ENCODE measurements at regions not wholly inside any gene's neighbourhood (a gene's known extent, or its start where the extent isn't known, plus 50 kb on each side); places are given as distances from the start of the nearest gene placed in this dataset.

DNA sequence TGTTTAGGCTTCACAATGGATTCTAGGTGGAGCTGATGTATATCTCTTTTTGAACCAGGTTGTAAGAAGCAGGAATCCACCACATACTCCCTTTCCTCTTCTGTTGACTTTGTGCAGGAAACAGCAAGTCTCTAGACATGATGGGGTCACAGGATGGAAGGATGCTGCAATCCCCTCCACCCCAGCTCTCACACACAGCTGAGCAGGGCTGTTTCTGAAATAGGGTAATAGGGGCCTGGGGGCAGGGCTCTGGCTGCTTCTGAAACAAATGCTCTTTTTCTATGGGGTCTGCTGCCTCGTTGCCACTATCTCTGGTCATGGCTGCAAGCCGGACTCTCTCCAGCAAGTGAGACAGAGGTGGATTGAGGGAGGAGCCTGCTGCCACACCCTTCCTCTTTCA lies 148.9 kb downstream of the SOX11 start:
- Histone ChIP-seq H4K20me1 (ENCODE audit: insufficient read depth, low read length) (no peaks in the 10 kb centered on the region), H3K79me2 (ENCODE audit: insufficient read depth, low read length) (no peaks in the 10 kb centered on the region), H2AFZ (ENCODE audit: low read length) (no peak overlapping the region), H3K27ac (ENCODE audit: extremely low read length, insufficient read depth, low read length) (no peak overlapping the region), H3K27me3 (ENCODE audit: control insufficient read depth in 1 of 2, insufficient read depth in 2 of 2, low read length in 2 of 2) (no peaks in the 10 kb centered on the region; a peak in 1 of 5 replicates), H3K4me2 (ENCODE audit: low read depth, low read length) (no peak overlapping the region), H3K36me3 (replicated peaks in 1 of 2; ENCODE audit: control insufficient read depth in 1 of 2, insufficient read depth in 2 of 2, low read length in 2 of 2) (no peaks in the 10 kb centered on the region), H3K4me1 (ENCODE audit: insufficient read depth, low read length) (no peaks in the 10 kb centered on the region), H3K9me3 (ENCODE audit: low read length) (peaks cover 13% of the 10 kb centered on the region; the same call in 1 of the 2 replicates), H3K9ac (ENCODE audit: insufficient read depth, low read depth, low read length) (no peak overlapping the region), H3K4me3 (replicated peaks in 1 of 3; ENCODE audit: insufficient read depth in 1 of 3, low read depth in 2 of 3, low read length in 3 of 3) (no peak overlapping the region)
- POLR2A ChIA-PET = no interaction called here
- CTCF ChIA-PET (ENCODE audit: low intra/inter-chr PET ratio, low total read pairs) = no interaction called here
- no peak for ATAC-seq
- TF ChIP-seq ZNF12 (CRISPR knock-in tag; IDR thresholded peaks at IDR 0.05) = no peak
- TF ChIP-seq, protein P1, sequence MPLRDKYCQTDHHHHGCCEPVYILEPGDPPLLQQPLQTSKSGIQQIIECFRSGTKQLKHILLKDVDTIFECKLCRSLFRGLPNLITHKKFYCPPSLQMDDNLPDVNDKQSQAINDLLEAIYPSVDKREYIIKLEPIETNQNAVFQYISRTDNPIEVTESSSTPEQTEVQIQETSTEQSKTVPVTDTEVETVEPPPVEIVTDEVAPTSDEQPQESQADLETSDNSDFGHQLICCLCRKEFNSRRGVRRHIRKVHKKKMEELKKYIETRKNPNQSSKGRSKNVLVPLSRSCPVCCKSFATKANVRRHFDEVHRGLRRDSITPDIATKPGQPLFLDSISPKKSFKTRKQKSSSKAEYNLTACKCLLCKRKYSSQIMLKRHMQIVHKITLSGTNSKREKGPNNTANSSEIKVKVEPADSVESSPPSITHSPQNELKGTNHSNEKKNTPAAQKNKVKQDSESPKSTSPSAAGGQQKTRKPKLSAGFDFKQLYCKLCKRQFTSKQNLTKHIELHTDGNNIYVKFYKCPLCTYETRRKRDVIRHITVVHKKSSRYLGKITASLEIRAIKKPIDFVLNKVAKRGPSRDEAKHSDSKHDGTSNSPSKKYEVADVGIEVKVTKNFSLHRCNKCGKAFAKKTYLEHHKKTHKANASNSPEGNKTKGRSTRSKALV (CRISPR knock-in tag; IDR thresholded peaks at IDR 0.05) = no peak
- TF ChIP-seq CEBPG (CRISPR knock-in tag; IDR thresholded peaks at IDR 0.05) = no peak
- no peak for TF ChIP-seq MIER3 (CRISPR knock-in tag; IDR thresholded peaks at IDR 0.05; ENCODE audit: borderline replicate concordance)
- TF ChIP-seq ZNF281 (CRISPR knock-in tag; IDR thresholded peaks at IDR 0.05; ENCODE audit: borderline replicate concordance) = no peak
- TF ChIP-seq RBM39 (IDR thresholded peaks at IDR 0.05; ENCODE audit: low read depth, low read length, poor library complexity, severe bottlenecking) = no peak
- TF ChIP-seq HMGXB4 (CRISPR knock-in tag; IDR thresholded peaks at IDR 0.05; ENCODE audit: borderline replicate concordance in 1 of 2, low read depth in 1 of 2) = no peak
- no peak for TF ChIP-seq ZNF891 (CRISPR knock-in tag; IDR thresholded peaks at IDR 0.05)
- no peak for TF ChIP-seq KDM1A (CRISPR knock-in tag; IDR thresholded peaks at IDR 0.05)
- no peak for TF ChIP-seq ZNF841 (CRISPR knock-in tag; IDR thresholded peaks at IDR 0.05; ENCODE audit: borderline replicate concordance)
- TF ChIP-seq ZNF709 (CRISPR knock-in tag; IDR thresholded peaks at IDR 0.05) = no peak
- no peak for TF ChIP-seq ATAD3A (CRISPR knock-in tag; IDR thresholded peaks at IDR 0.05)
- TF ChIP-seq MATR3 (CRISPR knock-in tag; IDR thresholded peaks at IDR 0.05) = no peak
- no peak for TF ChIP-seq THYN1 (CRISPR knock-in tag; IDR thresholded peaks at IDR 0.05; ENCODE audit: borderline replicate concordance, low read depth)
- no TSS peak for BruUV-seq (replicated peaks)
- intact Hi-C loops (cut with micrococcal nuclease; ENCODE audit: unreplicated experiment) = no loop called here
- 4% methylated on average over 2 of the region's 2 CpGs for WGBS (ENCODE audit: low lambda C conversion rate)
- no peak for FAIRE-seq
- in situ Hi-C loops (cut with HindIII; ENCODE audit: extremely low pct_ligation_motif_present, low pct_unique_long_range_greater_than_20kb) = no loop called here
- DNase-seq (ENCODE audit: low spot score) = no peak

Data from HepG2 (cell line).